WTC11 (cell line): ENCODE measurements at regions not wholly inside any gene's neighbourhood (a gene's known extent, or its start where the extent isn't known, plus 50 kb on each side); places are given as distances from the start of the nearest gene placed in this dataset.

ENCODE experiments used
- ATAC-seq: fragments of 200-7000 bp; cut with Tn5 transposase; 2 replicates; pipeline ENCODE4 v1.10.0; 2021; ENCODE audit warnings: mild to moderate bottlenecking, moderate library complexity
- CTCF ChIA-PET: fragments of 300-600 bp; sonication (Branson Sonifier 250); formaldehyde crosslinking; loops from one replicate; lab custom pipeline; 2021; ENCODE audit warnings: antibody characterized with exemption; lab: Charles Lee
- POLR2A ChIA-PET: fragments of 350-600 bp; sonication (Branson Sonifier 250); formaldehyde crosslinking; loops from one replicate; lab custom pipeline; 2021; ENCODE audit warnings: antibody characterized with exemption; lab: Charles Lee
- DNase-seq: peaks from one replicate; pipeline ENCODE4 v3.0.0; 2021; ENCODE audit warnings: low spot score
- H3K27ac Mint-ChIP-seq: 2 replicates; pipeline ENCODE4 v1.8.0; 2021; ENCODE audit warnings: mixed read lengths
- H3K27me3 Mint-ChIP-seq: 2 replicates; pipeline ENCODE4 v1.8.0; 2021; ENCODE audit warnings: low read depth, mild to moderate bottlenecking, moderate library complexity, mixed read lengths
- H3K36me3 Mint-ChIP-seq: 2 replicates; pipeline ENCODE4 v1.8.0; 2021; ENCODE audit warnings: mixed read lengths
- H3K4me1 Mint-ChIP-seq: 2 replicates; pipeline ENCODE4 v1.8.0; 2022; ENCODE audit warnings: mixed read lengths
- H3K4me3 Mint-ChIP-seq: 2 replicates; pipeline ENCODE4 v1.8.0; 2021; ENCODE audit warnings: mild to moderate bottlenecking, moderate library complexity, mixed read lengths
- H3K9me3 Mint-ChIP-seq: 2 replicates; pipeline ENCODE4 v1.8.0; 2021; ENCODE audit warnings: mixed read lengths
- AFF4 ChIP-seq: sonication (generic); formaldehyde crosslinking; IDR thresholded peaks from 2 replicates; pipeline ENCODE4 v1.8.1; 2023; ENCODE audit warnings: mild to moderate bottlenecking, missing genetic modification reagents, borderline replicate concordance
- ELF4 ChIP-seq: sonication (generic); formaldehyde crosslinking; IDR thresholded peaks from 2 replicates; pipeline ENCODE4 v1.8.1; 2022; ENCODE audit warnings: low read depth, mild to moderate bottlenecking, moderate library complexity, missing genetic modification reagents
- ETV6 ChIP-seq: sonication (generic); formaldehyde crosslinking; IDR thresholded peaks from 2 replicates; pipeline ENCODE4 v1.8.1; 2022; ENCODE audit warnings: mild to moderate bottlenecking, missing genetic modification reagents
- FOXJ3 ChIP-seq: sonication (generic); formaldehyde crosslinking; IDR thresholded peaks from 2 replicates; pipeline ENCODE4 v1.9.0; 2021; ENCODE audit warnings: missing genetic modification reagents, mild to moderate bottlenecking, borderline replicate concordance
- HMGXB4 ChIP-seq: sonication (generic); formaldehyde crosslinking; IDR thresholded peaks from 2 replicates; pipeline ENCODE4 v1.8.1; 2023; ENCODE audit warnings: mild to moderate bottlenecking, moderate library complexity, missing genetic modification reagents
- MXD4 ChIP-seq: fragments of 250-450 bp; sonication (Bioruptor Pico); IDR thresholded peaks from 2 replicates; pipeline ENCODE4 v1.8.0; 2021; ENCODE audit warnings: mild to moderate bottlenecking, moderate library complexity, borderline replicate concordance
- MYBL2 ChIP-seq: sonication (generic); formaldehyde crosslinking; IDR thresholded peaks from 2 replicates; pipeline ENCODE4 v1.8.1; 2023; ENCODE audit warnings: mild to moderate bottlenecking, moderate library complexity, missing genetic modification reagents
- NR2C2 ChIP-seq: sonication (generic); formaldehyde crosslinking; IDR thresholded peaks from 2 replicates; pipeline ENCODE4 v1.8.0; 2022; ENCODE audit warnings: mild to moderate bottlenecking, missing genetic modification reagents
- PRRX2 ChIP-seq: fragments of 250-450 bp; sonication (Bioruptor Pico); IDR thresholded peaks from 2 replicates; pipeline ENCODE4 v1.8.0; 2021; ENCODE audit warnings: mild to moderate bottlenecking
- SMAD3 ChIP-seq: sonication (generic); formaldehyde crosslinking; IDR thresholded peaks from 2 replicates; pipeline ENCODE4 v1.8.0; 2022; ENCODE audit warnings: missing genetic modification reagents, mild to moderate bottlenecking, borderline replicate concordance
- TEAD1 ChIP-seq: sonication (generic); formaldehyde crosslinking; IDR thresholded peaks from 2 replicates; pipeline ENCODE4 v1.8.0; 2022; ENCODE audit warnings: mild to moderate bottlenecking, missing genetic modification reagents
- TEAD4 ChIP-seq: sonication (generic); formaldehyde crosslinking; IDR thresholded peaks from 2 replicates; pipeline ENCODE4 v1.8.0; 2022; ENCODE audit warnings: mild to moderate bottlenecking, missing genetic modification reagents
- ZNF121 ChIP-seq: sonication (generic); formaldehyde crosslinking; IDR thresholded peaks from 2 replicates; pipeline ENCODE4 v1.8.0; 2023; ENCODE audit warnings: missing genetic modification reagents
- ZNF219 ChIP-seq: sonication (generic); formaldehyde crosslinking; IDR thresholded peaks from 2 replicates; pipeline ENCODE4 v1.8.0; 2023; ENCODE audit warnings: missing genetic modification reagents, mild to moderate bottlenecking, borderline replicate concordance
- ZNF396 ChIP-seq: fragments of 250-450 bp; sonication (Bioruptor Pico); IDR thresholded peaks from 2 replicates; pipeline ENCODE4 v1.8.0; 2021; ENCODE audit warnings: mild to moderate bottlenecking, moderate library complexity, borderline replicate concordance
- TF ChIP-seq, protein P1 (sequence below): sonication (generic); formaldehyde crosslinking; IDR thresholded peaks from 2 replicates; pipeline ENCODE4 v1.8.0; 2022; ENCODE audit warnings: mild to moderate bottlenecking, missing genetic modification reagents
- TF ChIP-seq, protein P2 (sequence below): sonication (generic); formaldehyde crosslinking; IDR thresholded peaks from 2 replicates; pipeline ENCODE4 v1.8.1; 2023; ENCODE audit warnings: mild to moderate bottlenecking, missing genetic modification reagents, moderate library complexity
- TF ChIP-seq, protein P3 (sequence below): fragments of 250-450 bp; sonication (Bioruptor Pico); IDR thresholded peaks from 2 replicates; pipeline ENCODE4 v1.9.0; 2021; ENCODE audit warnings: mild to moderate bottlenecking
- TF ChIP-seq, protein P4 (sequence below): fragments of 200-600 bp; IDR thresholded peaks from 2 replicates; pipeline ENCODE4 v1.8.0; 2022; ENCODE audit warnings: antibody characterized with exemption
- TF ChIP-seq, protein P5 (sequence below): sonication (generic); formaldehyde crosslinking; conservative IDR thresholded peaks from 2 replicates; pipeline ENCODE4 v1.8.1; 2022; ENCODE audit warnings: mild to moderate bottlenecking, missing genetic modification reagents
- TF ChIP-seq, protein P6 (sequence below): fragments of 250-450 bp; sonication (Bioruptor Pico); IDR thresholded peaks from 2 replicates; pipeline ENCODE4 v2.1.2; 2022; ENCODE audit warnings: mild to moderate bottlenecking, moderate library complexity

DNA sequence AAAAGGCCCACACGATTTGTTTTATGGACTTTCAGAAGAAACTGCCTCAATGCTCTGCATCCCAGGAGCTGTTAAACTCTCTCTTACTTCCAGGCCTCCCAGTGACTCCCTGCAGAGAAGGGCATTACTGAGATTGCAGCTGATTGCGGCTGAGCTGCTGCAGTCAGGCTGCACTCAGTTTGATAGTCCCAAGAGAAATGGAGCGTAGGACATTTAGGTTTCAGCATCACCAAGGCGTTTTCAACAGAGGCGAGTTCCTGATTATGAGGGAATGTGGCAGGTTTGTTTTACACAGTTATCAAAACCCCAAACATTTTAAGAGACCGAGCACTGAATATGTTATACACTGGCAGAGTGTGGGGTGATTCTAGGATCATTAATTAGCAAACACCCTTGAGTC, 145.6 kb downstream of the TBX18 start:
- DNase-seq (peak; percentile 22), ATAC-seq (peak; percentile 97)
- no peaks in the 10 kb centered on the region for H3K27me3 Mint-ChIP-seq
- no peak overlapping the region for H3K4me3 Mint-ChIP-seq
- POLR2A ChIA-PET = no interaction called here
- no peak for TF ChIP-seq PRRX2
- TF ChIP-seq, protein P1, sequence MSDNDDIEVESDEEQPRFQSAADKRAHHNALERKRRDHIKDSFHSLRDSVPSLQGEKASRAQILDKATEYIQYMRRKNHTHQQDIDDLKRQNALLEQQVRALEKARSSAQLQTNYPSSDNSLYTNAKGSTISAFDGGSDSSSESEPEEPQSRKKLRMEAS (CRISPR knock-in tag) = no peak
- no peak for TF ChIP-seq ZNF121
- TF ChIP-seq ZNF396 = no peak
- no peak for TF ChIP-seq ETV6
- TF ChIP-seq, protein P2, sequence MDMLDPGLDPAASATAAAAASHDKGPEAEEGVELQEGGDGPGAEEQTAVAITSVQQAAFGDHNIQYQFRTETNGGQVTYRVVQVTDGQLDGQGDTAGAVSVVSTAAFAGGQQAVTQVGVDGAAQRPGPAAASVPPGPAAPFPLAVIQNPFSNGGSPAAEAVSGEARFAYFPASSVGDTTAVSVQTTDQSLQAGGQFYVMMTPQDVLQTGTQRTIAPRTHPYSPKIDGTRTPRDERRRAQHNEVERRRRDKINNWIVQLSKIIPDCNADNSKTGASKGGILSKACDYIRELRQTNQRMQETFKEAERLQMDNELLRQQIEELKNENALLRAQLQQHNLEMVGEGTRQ = no peak
- no peak for TF ChIP-seq AFF4
- TF ChIP-seq, protein P3, sequence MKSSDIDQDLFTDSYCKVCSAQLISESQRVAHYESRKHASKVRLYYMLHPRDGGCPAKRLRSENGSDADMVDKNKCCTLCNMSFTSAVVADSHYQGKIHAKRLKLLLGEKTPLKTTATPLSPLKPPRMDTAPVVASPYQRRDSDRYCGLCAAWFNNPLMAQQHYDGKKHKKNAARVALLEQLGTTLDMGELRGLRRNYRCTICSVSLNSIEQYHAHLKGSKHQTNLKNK (CRISPR knock-in tag) = no peak
- TF ChIP-seq SMAD3 = no peak
- no peak for TF ChIP-seq NR2C2 (CRISPR knock-in tag)
- TF ChIP-seq TEAD1 (CRISPR knock-in tag) = no peak
- TF ChIP-seq MXD4 (CRISPR knock-in tag) = no peak
- TF ChIP-seq ZNF219 (CRISPR knock-in tag) = no peak
- H3K36me3 Mint-ChIP-seq = peaks cover 2% of the 10 kb centered on the region; the same call in 1 of the 2 replicates
- peaks cover 18% of the 10 kb centered on the region for H3K4me1 Mint-ChIP-seq
- H3K9me3 Mint-ChIP-seq = peaks cover 14% of the 10 kb centered on the region
- CTCF ChIA-PET = interaction anchor here (0.9 to 1.4 kb wide), 2 partner anchors 67 to 191 kb away, joined by 3 to 4 read pairs; no protein-coding TSS in a partner anchor
- H3K27ac Mint-ChIP-seq = no peak overlapping the region; the same call in 1 of the 2 replicates

- Mint-ChIP-seq H3K36me3 (peaks cover 2% of the 10 kb centered on the region; the same call in 1 of the 2 replicates), H3K9me3 (peaks cover 14% of the 10 kb centered on the region), H3K4me3 (no peak overlapping the region), H3K27ac (0 out of 2 replicates have a peak overlapping the region, but pooled peaks have one; percentile 6), H3K27me3 (no peaks in the 10 kb centered on the region), H3K4me1 (peaks cover 18% of the 10 kb centered on the region)
- peak; percentile 67 for ATAC-seq
- DNase-seq = no peak
- ChIA-PET CTCF (interaction anchor here (0.9 to 1.4 kb wide), 2 partner anchors 68 to 190 kb away, joined by 3 to 4 read pairs; no protein-coding TSS in a partner anchor), POLR2A (no interaction called here)
- TF ChIP-seq, protein P4, sequence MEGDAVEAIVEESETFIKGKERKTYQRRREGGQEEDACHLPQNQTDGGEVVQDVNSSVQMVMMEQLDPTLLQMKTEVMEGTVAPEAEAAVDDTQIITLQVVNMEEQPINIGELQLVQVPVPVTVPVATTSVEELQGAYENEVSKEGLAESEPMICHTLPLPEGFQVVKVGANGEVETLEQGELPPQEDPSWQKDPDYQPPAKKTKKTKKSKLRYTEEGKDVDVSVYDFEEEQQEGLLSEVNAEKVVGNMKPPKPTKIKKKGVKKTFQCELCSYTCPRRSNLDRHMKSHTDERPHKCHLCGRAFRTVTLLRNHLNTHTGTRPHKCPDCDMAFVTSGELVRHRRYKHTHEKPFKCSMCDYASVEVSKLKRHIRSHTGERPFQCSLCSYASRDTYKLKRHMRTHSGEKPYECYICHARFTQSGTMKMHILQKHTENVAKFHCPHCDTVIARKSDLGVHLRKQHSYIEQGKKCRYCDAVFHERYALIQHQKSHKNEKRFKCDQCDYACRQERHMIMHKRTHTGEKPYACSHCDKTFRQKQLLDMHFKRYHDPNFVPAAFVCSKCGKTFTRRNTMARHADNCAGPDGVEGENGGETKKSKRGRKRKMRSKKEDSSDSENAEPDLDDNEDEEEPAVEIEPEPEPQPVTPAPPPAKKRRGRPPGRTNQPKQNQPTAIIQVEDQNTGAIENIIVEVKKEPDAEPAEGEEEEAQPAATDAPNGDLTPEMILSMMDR = no peak
- TF ChIP-seq, protein P5, sequence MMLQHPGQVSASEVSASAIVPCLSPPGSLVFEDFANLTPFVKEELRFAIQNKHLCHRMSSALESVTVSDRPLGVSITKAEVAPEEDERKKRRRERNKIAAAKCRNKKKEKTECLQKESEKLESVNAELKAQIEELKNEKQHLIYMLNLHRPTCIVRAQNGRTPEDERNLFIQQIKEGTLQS (CRISPR knock-in tag) = no peak
- TF ChIP-seq, protein P1 (CRISPR knock-in tag) = no peak
- TF ChIP-seq, protein P6, sequence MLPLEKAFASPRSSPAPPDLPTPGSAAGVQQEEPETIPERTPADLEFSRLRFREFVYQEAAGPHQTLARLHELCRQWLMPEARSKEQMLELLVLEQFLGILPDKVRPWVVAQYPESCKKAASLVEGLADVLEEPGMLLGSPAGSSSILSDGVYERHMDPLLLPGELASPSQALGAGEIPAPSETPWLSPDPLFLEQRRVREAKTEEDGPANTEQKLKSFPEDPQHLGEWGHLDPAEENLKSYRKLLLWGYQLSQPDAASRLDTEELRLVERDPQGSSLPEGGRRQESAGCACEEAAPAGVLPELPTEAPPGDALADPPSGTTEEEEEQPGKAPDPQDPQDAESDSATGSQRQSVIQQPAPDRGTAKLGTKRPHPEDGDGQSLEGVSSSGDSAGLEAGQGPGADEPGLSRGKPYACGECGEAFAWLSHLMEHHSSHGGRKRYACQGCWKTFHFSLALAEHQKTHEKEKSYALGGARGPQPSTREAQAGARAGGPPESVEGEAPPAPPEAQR (CRISPR knock-in tag) = no peak
- TF ChIP-seq ELF4 (CRISPR knock-in tag) = no peak
- no peak for TF ChIP-seq NR2C2 (CRISPR knock-in tag)
- no peak for TF ChIP-seq FOXJ3
- TF ChIP-seq, protein P2 = no peak
- TF ChIP-seq ETV6 = no peak
- no peak for TF ChIP-seq MYBL2 (CRISPR knock-in tag)
- TF ChIP-seq HMGXB4 (CRISPR knock-in tag) = no peak
- no peak for TF ChIP-seq TEAD4 (CRISPR knock-in tag)
- TF ChIP-seq ZNF396 = no peak
Observed at GRCh38 chr6:84618046-84618752, 146.2 kb downstream of the TBX18 start.
